Astrocyte (in vitro differentiated cells and primary cell): ENCODE measurements at regions not wholly inside any gene's neighbourhood (a gene's known extent, or its start where the extent isn't known, plus 50 kb on each side); places are given as distances from the start of the nearest gene placed in this dataset.

ENCODE experiments used
- DNase-seq: peaks from one replicate; pipeline ENCODE4 v3.0.0-alpha.2; 2010; ENCODE audit warnings: low read depth
- FAIRE-seq: peaks from 2 replicates; lab custom pipeline; 2011; peaks lifted over from hg19 to GRCh38; lab: Jason Lieb, UNC
- H2AFZ ChIP-seq: 2 replicates; pipeline ENCODE4 v1.6.0; 2012; ENCODE audit warnings: low read depth, low read length, inconsistent platforms
- H3K27ac ChIP-seq: 2 replicates; pipeline ENCODE4 v1.5.1; 2011; ENCODE audit warnings: low read depth, low read length, inconsistent platforms
- H3K27me3 ChIP-seq: 2 replicates; pipeline ENCODE4 v1.6.0; 2011; ENCODE audit warnings: low read length, inconsistent platforms; ENCODE audit not compliant: insufficient read depth
- H3K36me3 ChIP-seq: 2 replicates; pipeline ENCODE4 v1.5.1; 2011; ENCODE audit warnings: low read length, inconsistent platforms; ENCODE audit not compliant: insufficient read depth
- H3K4me1 ChIP-seq: 2 replicates; pipeline ENCODE4 v1.5.1; 2011; ENCODE audit warnings: low read length, inconsistent platforms; ENCODE audit not compliant: insufficient read depth
- H3K4me2 ChIP-seq: 2 replicates; pipeline ENCODE4 v1.6.0; 2012; ENCODE audit warnings: low read length, inconsistent platforms
- H3K4me3 ChIP-seq: 2 replicates; pipeline ENCODE4 v1.5.1; 2011; ENCODE audit warnings: low read depth, mild to moderate bottlenecking, low read length, inconsistent platforms; ENCODE audit not compliant: insufficient read depth
- H3K79me2 ChIP-seq: 2 replicates; pipeline ENCODE4 v1.6.0; 2012; ENCODE audit warnings: mild to moderate bottlenecking, low read length, inconsistent platforms; ENCODE audit not compliant: insufficient read depth
- H3K9ac ChIP-seq: 2 replicates; pipeline ENCODE4 v1.6.0; 2012; ENCODE audit warnings: mild to moderate bottlenecking, low read length, inconsistent platforms
- H3K9me3 ChIP-seq: 2 replicates; pipeline ENCODE4 v1.5.1; 2012; ENCODE audit warnings: low read depth, mild to moderate bottlenecking, low read length, inconsistent platforms; ENCODE audit not compliant: insufficient read depth
- H4K20me1 ChIP-seq: 2 replicates; pipeline ENCODE4 v1.6.0; 2012; ENCODE audit warnings: low read length, inconsistent platforms; ENCODE audit not compliant: insufficient read depth
- H3K27ac Mint-ChIP-seq: one replicate; pipeline ENCODE4 v1.8.0; 2021; ENCODE audit warnings: mild to moderate bottlenecking, mixed read lengths; ENCODE audit not compliant: unreplicated experiment
- H3K27me3 Mint-ChIP-seq: one replicate; pipeline ENCODE4 v1.8.0; 2021; ENCODE audit warnings: low read depth, mixed read lengths; ENCODE audit not compliant: unreplicated experiment
- H3K36me3 Mint-ChIP-seq: one replicate; pipeline ENCODE4 v1.8.0; 2021; ENCODE audit warnings: low read depth, mixed read lengths; ENCODE audit not compliant: unreplicated experiment
- H3K4me1 Mint-ChIP-seq: one replicate; pipeline ENCODE4 v1.8.0; 2021; ENCODE audit warnings: low read depth, mixed read lengths; ENCODE audit not compliant: unreplicated experiment
- H3K4me3 Mint-ChIP-seq: one replicate; pipeline ENCODE4 v1.8.0; 2021; ENCODE audit warnings: mild to moderate bottlenecking, moderate library complexity, mixed read lengths; ENCODE audit not compliant: unreplicated experiment
- H3K9me3 Mint-ChIP-seq: one replicate; pipeline ENCODE4 v1.8.0; 2021; ENCODE audit warnings: mild to moderate bottlenecking, mixed read lengths; ENCODE audit not compliant: unreplicated experiment
- EZH2 ChIP-seq: IDR thresholded peaks from 2 replicates; pipeline ENCODE4 v1.6.1; 2012; ENCODE audit warnings: mild to moderate bottlenecking, low read length, inconsistent platforms; ENCODE audit not compliant: insufficient read depth
- TF ChIP-seq, protein P1 (sequence below): IDR thresholded peaks from 2 replicates; pipeline ENCODE4 v1.5.1; 2011; ENCODE audit warnings: low read depth, mild to moderate bottlenecking, inconsistent platforms, low read length, moderate library complexity; ENCODE audit not compliant: insufficient read depth

- no peak overlapping the region for H3K27ac Mint-ChIP-seq
- Histone ChIP-seq H2AFZ (no peak overlapping the region), H3K9ac (no peak overlapping the region), H3K27me3 (no peaks in the 10 kb centered on the region), H3K4me2 (no peak overlapping the region), H3K79me2 (no peaks in the 10 kb centered on the region), H4K20me1 (no peaks in the 10 kb centered on the region), H3K4me3 (no peak overlapping the region), H3K27ac (no peak overlapping the region), H3K4me1 (no peaks in the 10 kb centered on the region), H3K36me3 (no peaks in the 10 kb centered on the region), H3K9me3 (peaks cover 15% of the 10 kb centered on the region)
- no peaks in the 10 kb centered on the region for H3K4me1 Mint-ChIP-seq
- H3K36me3 Mint-ChIP-seq = no peaks in the 10 kb centered on the region
- no peak for FAIRE-seq
- no peak for DNase-seq
- no peak overlapping the region for H3K4me3 Mint-ChIP-seq
- no peak for TF ChIP-seq EZH2
- TF ChIP-seq, protein P1, sequence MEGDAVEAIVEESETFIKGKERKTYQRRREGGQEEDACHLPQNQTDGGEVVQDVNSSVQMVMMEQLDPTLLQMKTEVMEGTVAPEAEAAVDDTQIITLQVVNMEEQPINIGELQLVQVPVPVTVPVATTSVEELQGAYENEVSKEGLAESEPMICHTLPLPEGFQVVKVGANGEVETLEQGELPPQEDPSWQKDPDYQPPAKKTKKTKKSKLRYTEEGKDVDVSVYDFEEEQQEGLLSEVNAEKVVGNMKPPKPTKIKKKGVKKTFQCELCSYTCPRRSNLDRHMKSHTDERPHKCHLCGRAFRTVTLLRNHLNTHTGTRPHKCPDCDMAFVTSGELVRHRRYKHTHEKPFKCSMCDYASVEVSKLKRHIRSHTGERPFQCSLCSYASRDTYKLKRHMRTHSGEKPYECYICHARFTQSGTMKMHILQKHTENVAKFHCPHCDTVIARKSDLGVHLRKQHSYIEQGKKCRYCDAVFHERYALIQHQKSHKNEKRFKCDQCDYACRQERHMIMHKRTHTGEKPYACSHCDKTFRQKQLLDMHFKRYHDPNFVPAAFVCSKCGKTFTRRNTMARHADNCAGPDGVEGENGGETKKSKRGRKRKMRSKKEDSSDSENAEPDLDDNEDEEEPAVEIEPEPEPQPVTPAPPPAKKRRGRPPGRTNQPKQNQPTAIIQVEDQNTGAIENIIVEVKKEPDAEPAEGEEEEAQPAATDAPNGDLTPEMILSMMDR = no peak
- peaks cover 15% of the 10 kb centered on the region for H3K9me3 Mint-ChIP-seq
- no peaks in the 10 kb centered on the region for H3K27me3 Mint-ChIP-seq
Observed at GRCh38 chr18:78497641-78498040, 482.0 kb upstream of the SALL3 start.

GRCh38 chr18:78499586-78499985 lies 480.0 kb upstream of the SALL3 start:
- H4K20me1 ChIP-seq = no peaks in the 10 kb centered on the region
- H3K27ac ChIP-seq = no peak overlapping the region
- no peaks in the 10 kb centered on the region for H3K36me3 ChIP-seq
- no peaks in the 10 kb centered on the region for H3K4me1 Mint-ChIP-seq
- H3K9me3 Mint-ChIP-seq = peaks cover 24% of the 10 kb centered on the region
- no peak for TF ChIP-seq EZH2
- TF ChIP-seq, protein P1 = no peak
- H3K4me3 ChIP-seq = no peak overlapping the region
- no peak overlapping the region for H3K4me3 Mint-ChIP-seq
- peaks cover 12% of the 10 kb centered on the region for H3K9me3 ChIP-seq
- no peaks in the 10 kb centered on the region for H3K27me3 ChIP-seq
- no peaks in the 10 kb centered on the region for H3K27me3 Mint-ChIP-seq
- no peak overlapping the region for H3K9ac ChIP-seq
- no peaks in the 10 kb centered on the region for H3K4me1 ChIP-seq
- H2AFZ ChIP-seq = no peak overlapping the region
- no peaks in the 10 kb centered on the region for H3K36me3 Mint-ChIP-seq
- H3K79me2 ChIP-seq = no peaks in the 10 kb centered on the region
- no peak for FAIRE-seq
- H3K27ac Mint-ChIP-seq = no peak overlapping the region
- H3K4me2 ChIP-seq = no peak overlapping the region
- DNase-seq = no peak

DNA sequence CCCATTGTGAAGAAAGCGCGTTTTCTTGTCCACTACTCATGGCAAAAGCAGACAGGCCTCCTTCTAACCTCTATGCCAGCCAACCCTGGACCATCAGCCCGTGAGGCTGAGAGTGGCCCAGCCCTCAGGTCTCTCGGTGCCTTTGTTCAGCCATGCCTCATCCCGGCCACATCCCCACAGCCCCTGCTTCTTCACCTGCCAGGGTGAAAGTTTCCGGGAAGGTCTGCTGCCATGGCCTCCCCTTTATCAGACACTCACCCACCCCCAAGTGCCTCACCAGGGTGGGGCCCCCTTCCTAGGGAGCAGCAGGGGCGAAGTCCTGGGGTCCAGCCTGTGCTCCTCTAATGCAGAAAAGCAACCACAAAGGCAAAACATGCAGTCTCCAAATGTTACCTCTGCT lies 478.4 kb upstream of the SALL3 start:
- Histone ChIP-seq H3K27me3 (no peaks in the 10 kb centered on the region), H3K36me3 (no peaks in the 10 kb centered on the region), H3K9me3 (peaks cover 4% of the 10 kb centered on the region), H3K4me3 (no peak overlapping the region), H3K4me1 (no peaks in the 10 kb centered on the region), H4K20me1 (no peaks in the 10 kb centered on the region), H3K9ac (no peak overlapping the region), H3K4me2 (no peak overlapping the region), H3K27ac (no peak overlapping the region), H2AFZ (no peak overlapping the region), H3K79me2 (no peaks in the 10 kb centered on the region)
- no peak for FAIRE-seq
- Mint-ChIP-seq H3K36me3 (no peaks in the 10 kb centered on the region), H3K27me3 (no peaks in the 10 kb centered on the region), H3K4me3 (no peak overlapping the region), H3K9me3 (peaks cover 24% of the 10 kb centered on the region), H3K27ac (no peak overlapping the region), H3K4me1 (no peaks in the 10 kb centered on the region)
- TF ChIP-seq EZH2 = no peak
- TF ChIP-seq, protein P1 = no peak
- DNase-seq = no peak
